Parathyroid adenoma (tissue), 2 donors: ENCODE measurements at regions not wholly inside any gene's neighbourhood (a gene's known extent, or its start where the extent isn't known, plus 50 kb on each side); places are given as distances from the start of the nearest gene placed in this dataset.

ENCODE experiments used
- H2AFZ ChIP-seq: fragments of 300-600 bp; sonication (generic); one replicate; pipeline ENCODE4 v1.7.0; 2017; ENCODE audit warnings: antibody characterized with exemption, mild to moderate bottlenecking
- H3K27ac ChIP-seq: fragments of 300-600 bp; sonication (generic); one replicate; pipeline ENCODE4 v1.7.0; 2017
- H3K27me3 ChIP-seq: fragments of 300-600 bp; sonication (generic); one replicate; pipeline ENCODE4 v1.7.0; 2017; ENCODE audit warnings: low read length; ENCODE audit not compliant: control insufficient read depth, insufficient read depth
- H3K36me3 ChIP-seq: fragments of 300-600 bp; sonication (generic); one replicate; pipeline ENCODE4 v1.7.0; 2017; ENCODE audit warnings: low read length; ENCODE audit not compliant: control insufficient read depth, insufficient read depth
- H3K4me1 ChIP-seq: fragments of 300-600 bp; sonication (generic); one replicate; pipeline ENCODE4 v1.7.0; 2017; ENCODE audit warnings: control low read depth
- H3K4me2 ChIP-seq: fragments of 300-600 bp; sonication (generic); one replicate; pipeline ENCODE4 v1.7.0; 2017; ENCODE audit warnings: low read length
- H3K4me3 ChIP-seq: fragments of 300-600 bp; sonication (generic); one replicate; pipeline ENCODE4 v1.7.0; 2017; ENCODE audit warnings: low read depth, low read length
- H3K79me2 ChIP-seq: fragments of 300-600 bp; sonication (generic); one replicate; pipeline ENCODE4 v1.7.0; 2017; ENCODE audit warnings: control low read depth
- H3K9ac ChIP-seq: fragments of 300-600 bp; sonication (generic); one replicate; pipeline ENCODE4 v1.7.0; 2017; ENCODE audit warnings: mild to moderate bottlenecking
- H3K9me3 ChIP-seq: fragments of 300-600 bp; sonication (generic); one replicate; pipeline ENCODE4 v1.7.0; 2017; ENCODE audit warnings: low read length; ENCODE audit not compliant: control insufficient read depth
- TF ChIP-seq, protein P1 (sequence below): fragments of 300-600 bp; sonication (generic); IDR thresholded peaks from one replicate; pipeline ENCODE4 v1.7.0; 2017; ENCODE audit warnings: antibody characterized with exemption, mild to moderate bottlenecking
- donor health status: primary hyperparathyroidism.

DNA sequence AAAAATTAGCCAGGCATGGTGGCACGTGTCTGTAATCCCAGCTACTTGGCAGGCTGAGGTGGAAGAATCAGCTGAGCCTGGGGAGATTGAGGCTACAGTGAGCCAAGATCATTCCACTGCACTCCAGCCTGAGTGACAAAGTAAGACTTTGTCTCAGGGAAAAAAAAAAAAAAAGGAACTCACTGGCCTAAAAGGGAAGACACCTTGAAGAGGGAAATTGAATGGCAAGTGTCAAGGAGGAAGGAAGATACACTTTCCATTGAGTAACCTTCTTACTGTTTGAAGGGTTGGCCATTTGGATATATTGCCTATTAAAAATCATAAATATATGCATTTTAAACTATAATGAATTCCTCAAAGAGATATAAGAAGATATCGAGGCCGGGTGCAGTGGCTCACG, 147.5 kb upstream of the FAM241A start:
- no peaks in the 10 kb centered on the region for H3K79me2 ChIP-seq
- H2AFZ ChIP-seq: no peak overlapping the region
- H3K27me3 ChIP-seq: peaks cover 3% of the 10 kb centered on the region
- H3K4me2 ChIP-seq: no peak overlapping the region
- H3K9ac ChIP-seq: no peak overlapping the region
- no peak overlapping the region for H3K27ac ChIP-seq
- H3K4me3 ChIP-seq: no peak overlapping the region
- no peaks in the 10 kb centered on the region for H3K4me1 ChIP-seq
- no peaks in the 10 kb centered on the region for H3K36me3 ChIP-seq
- TF ChIP-seq, protein P1, sequence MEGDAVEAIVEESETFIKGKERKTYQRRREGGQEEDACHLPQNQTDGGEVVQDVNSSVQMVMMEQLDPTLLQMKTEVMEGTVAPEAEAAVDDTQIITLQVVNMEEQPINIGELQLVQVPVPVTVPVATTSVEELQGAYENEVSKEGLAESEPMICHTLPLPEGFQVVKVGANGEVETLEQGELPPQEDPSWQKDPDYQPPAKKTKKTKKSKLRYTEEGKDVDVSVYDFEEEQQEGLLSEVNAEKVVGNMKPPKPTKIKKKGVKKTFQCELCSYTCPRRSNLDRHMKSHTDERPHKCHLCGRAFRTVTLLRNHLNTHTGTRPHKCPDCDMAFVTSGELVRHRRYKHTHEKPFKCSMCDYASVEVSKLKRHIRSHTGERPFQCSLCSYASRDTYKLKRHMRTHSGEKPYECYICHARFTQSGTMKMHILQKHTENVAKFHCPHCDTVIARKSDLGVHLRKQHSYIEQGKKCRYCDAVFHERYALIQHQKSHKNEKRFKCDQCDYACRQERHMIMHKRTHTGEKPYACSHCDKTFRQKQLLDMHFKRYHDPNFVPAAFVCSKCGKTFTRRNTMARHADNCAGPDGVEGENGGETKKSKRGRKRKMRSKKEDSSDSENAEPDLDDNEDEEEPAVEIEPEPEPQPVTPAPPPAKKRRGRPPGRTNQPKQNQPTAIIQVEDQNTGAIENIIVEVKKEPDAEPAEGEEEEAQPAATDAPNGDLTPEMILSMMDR: no peak
- no peaks in the 10 kb centered on the region for H3K9me3 ChIP-seq

DNA sequence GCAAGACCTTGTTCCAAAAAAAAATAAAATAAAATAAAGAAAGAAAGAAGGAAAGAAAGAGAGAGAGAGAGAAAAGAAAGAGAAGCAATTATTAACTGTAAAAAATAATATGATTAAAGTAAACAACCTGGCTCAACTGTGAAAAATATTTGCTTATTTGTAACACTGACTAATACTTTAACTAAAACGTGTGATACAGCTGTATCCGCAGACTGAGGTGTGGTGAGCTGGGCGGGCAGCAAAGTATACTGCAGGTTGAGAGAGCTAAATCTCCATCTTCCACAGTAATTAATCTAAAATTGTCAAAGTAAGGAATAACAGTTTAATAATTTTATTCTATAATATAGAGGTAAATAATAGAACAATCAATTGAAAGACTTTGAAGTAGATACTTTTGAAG, 145.5 kb upstream of the FAM241A start:
- Histone ChIP-seq H3K9me3 (no peaks in the 10 kb centered on the region), H2AFZ (no peak overlapping the region), H3K27ac (no peak overlapping the region), H3K9ac (no peak overlapping the region), H3K79me2 (no peaks in the 10 kb centered on the region), H3K4me3 (no peak overlapping the region), H3K4me1 (no peaks in the 10 kb centered on the region), H3K4me2 (no peak overlapping the region), H3K36me3 (no peaks in the 10 kb centered on the region), H3K27me3 (peaks cover 3% of the 10 kb centered on the region)
- TF ChIP-seq, protein P1: no peak

DNA sequence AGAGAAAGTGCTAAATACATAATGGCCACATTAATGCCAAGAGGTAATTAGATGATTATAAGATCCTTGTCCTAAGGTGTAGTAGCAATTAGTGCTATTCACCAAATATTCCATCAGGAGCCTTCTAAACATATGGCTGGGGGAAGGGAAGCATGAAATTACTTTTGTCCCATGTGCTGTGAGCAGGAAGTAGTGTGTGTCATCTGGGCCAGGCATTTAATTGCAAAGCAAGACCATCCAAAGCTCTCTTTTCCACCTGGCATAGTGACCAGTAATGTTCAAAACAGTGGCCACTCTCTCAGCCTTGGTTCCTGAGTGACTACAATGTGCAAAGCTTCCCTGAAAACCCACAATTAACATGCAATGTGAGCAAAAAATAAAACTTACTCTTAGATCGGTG, 144.2 kb upstream of the FAM241A start:
- Histone ChIP-seq H3K27ac (no peak overlapping the region), H3K4me3 (no peak overlapping the region), H3K79me2 (no peaks in the 10 kb centered on the region), H3K4me1 (no peaks in the 10 kb centered on the region), H3K9me3 (no peaks in the 10 kb centered on the region), H3K27me3 (peaks cover 3% of the 10 kb centered on the region), H3K9ac (no peak overlapping the region), H3K36me3 (no peaks in the 10 kb centered on the region), H2AFZ (no peak overlapping the region), H3K4me2 (no peak overlapping the region)
- TF ChIP-seq, protein P1: no peak

DNA sequence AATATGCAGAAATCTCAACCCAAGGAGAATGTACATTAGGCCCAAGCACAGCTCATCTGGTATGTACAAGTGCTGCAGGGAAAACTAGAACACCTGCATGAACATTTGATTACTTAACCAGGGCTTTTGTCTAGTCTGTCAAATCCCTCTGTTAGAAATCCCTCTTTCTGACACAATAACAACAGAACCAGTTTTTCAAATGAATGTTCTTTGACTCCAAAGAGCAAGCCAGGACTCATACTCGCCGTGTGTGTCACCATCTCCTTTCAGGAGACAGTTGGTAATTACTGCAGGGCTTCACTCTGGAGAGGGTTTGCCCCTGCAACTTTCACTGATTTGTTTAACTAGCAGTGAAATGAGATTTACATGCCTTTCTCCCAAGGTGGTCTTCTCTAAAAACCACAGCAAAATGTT, 143.0 kb upstream of the FAM241A start:
- TF ChIP-seq, protein P1: no peak
- Histone ChIP-seq H3K9me3 (no peaks in the 10 kb centered on the region), H3K4me1 (no peaks in the 10 kb centered on the region), H3K4me3 (no peak overlapping the region), H2AFZ (no peak overlapping the region), H3K36me3 (no peaks in the 10 kb centered on the region), H3K4me2 (no peak overlapping the region), H3K27me3 (no peaks in the 10 kb centered on the region), H3K79me2 (no peaks in the 10 kb centered on the region), H3K9ac (no peak overlapping the region), H3K27ac (no peak overlapping the region)

DNA sequence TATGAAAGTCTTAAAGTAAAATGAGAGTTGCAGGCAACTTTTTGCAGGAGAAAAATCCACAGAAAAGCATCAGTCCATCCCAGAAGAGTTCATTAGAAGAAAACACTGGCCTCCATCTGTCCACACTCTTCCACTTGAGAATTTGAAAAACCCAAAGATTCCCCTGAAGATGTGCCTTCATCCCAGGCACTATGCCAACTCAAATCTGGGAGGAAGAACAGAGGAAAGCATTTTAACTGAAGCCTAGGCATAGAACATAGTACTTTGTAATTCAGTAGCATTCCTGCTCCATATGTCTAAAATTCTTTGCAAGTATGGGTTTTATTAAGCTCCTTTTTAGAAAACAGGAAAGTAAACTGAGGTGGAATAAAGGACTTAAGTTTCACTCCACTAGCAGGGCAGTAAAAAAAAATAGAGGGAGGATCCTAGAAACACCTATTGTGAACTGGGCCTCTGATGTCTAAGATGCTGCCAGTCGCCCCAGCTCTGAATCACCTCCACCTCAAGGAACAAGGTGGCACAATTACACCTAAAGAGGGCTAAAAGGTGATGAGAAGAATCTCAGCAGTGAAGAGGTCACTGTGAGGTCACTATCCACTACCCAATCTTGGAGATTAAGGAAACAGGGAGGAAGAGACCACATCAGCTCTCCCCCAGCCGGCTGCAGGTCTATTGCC, 141.9 kb upstream of the FAM241A start:
- no peaks in the 10 kb centered on the region for H3K36me3 ChIP-seq
- no peak overlapping the region for H3K4me2 ChIP-seq

More for the DNA sequence above, 141.9 kb upstream of the FAM241A start:
- Histone ChIP-seq H3K4me3 (no peak overlapping the region), H3K79me2 (no peaks in the 10 kb centered on the region), H3K27me3 (no peaks in the 10 kb centered on the region), H3K9me3 (no peaks in the 10 kb centered on the region), H2AFZ (no peak overlapping the region), H3K4me1 (no peaks in the 10 kb centered on the region), H3K9ac (no peak overlapping the region), H3K27ac (no peak overlapping the region)
- TF ChIP-seq, protein P1: no peak
